ENCODE measurements at regions not wholly inside any gene's neighbourhood (a gene's known extent, or its start where the extent isn't known, plus 50 kb on each side); places are given as distances from the start of the nearest gene placed in this dataset.
"Not testable (repeated sequence)": the region's sequence is repeated elsewhere in the genome, so short reads cannot be mapped to it uniquely, and the experiment has no call there.

- H3K36me3 ChIP-seq (ENCODE audit: control insufficient read depth in 2 of 4, insufficient read depth in 4 of 4, low read length in 3 of 4); H2BK15ac ChIP-seq (ENCODE audit: low read length); POLR2A ChIA-PET (ENCODE audit: partially characterized antibody); H3K4me1 ChIP-seq (replicated peaks in 1 of 4; ENCODE audit: control insufficient read depth in 3 of 4, insufficient read depth in 4 of 4, low read length in 3 of 4); H3K14ac ChIP-seq (ENCODE audit: insufficient read length); H2BK12ac ChIP-seq (ENCODE audit: low read depth, low read length); H3K9ac ChIP-seq (replicated peaks in 1 of 4; ENCODE audit: extremely low read depth in 1 of 4, low read depth in 3 of 4, low read length in 3 of 4); H4K5ac ChIP-seq (ENCODE audit: insufficient read length, low read depth, low read length); DNase-seq (ENCODE audit: low read depth in 1 of 2, low spot score in 2 of 2); H4K20me1 ChIP-seq (replicated peaks in 1 of 2; ENCODE audit: control insufficient read depth in 1 of 2, insufficient read depth in 2 of 2, low read length in 2 of 2); H4K8ac ChIP-seq (ENCODE audit: extremely low read depth, insufficient read depth, low read length); H2AK5ac ChIP-seq (ENCODE audit: low read depth, low read length); H3K4ac ChIP-seq (replicated peaks; ENCODE audit: insufficient read length, low read depth, low read length); H3K56ac ChIP-seq (replicated peaks; ENCODE audit: insufficient read length, low read depth, low read length); H3K4me3 ChIP-seq (ENCODE audit: extremely low read depth in 1 of 4, insufficient read depth in 2 of 4, low read depth in 3 of 4, low read length in 4 of 4); H3K27me3 ChIP-seq (replicated peaks in 1 of 4; ENCODE audit: control insufficient read depth in 3 of 4, extremely low read depth in 1 of 4, insufficient read depth in 3 of 4, low read length in 3 of 4); H3K23me2 ChIP-seq (ENCODE audit: low read depth, low read length); H3K23ac ChIP-seq (ENCODE audit: insufficient read length); H3K27ac ChIP-seq (ENCODE audit: low read depth, low read length); H4K91ac ChIP-seq (replicated peaks; ENCODE audit: insufficient read length, low read length); FAIRE-seq; H2BK20ac ChIP-seq (ENCODE audit: low read length); H2BK120ac ChIP-seq (replicated peaks; ENCODE audit: low read depth, low read length); H2AFZ ChIP-seq (ENCODE audit: low read length); H3K4me2 ChIP-seq (ENCODE audit: insufficient read depth in 1 of 2, low read depth in 2 of 2, low read length in 2 of 2); H3K9me3 ChIP-seq (ENCODE audit: insufficient read depth in 2 of 2, low read depth in 1 of 2, low read length in 1 of 2); H3K79me1 ChIP-seq (ENCODE audit: low read depth, low read length); H2BK5ac ChIP-seq (ENCODE audit: low read depth, low read length); H3K79me2 ChIP-seq (ENCODE audit: control insufficient read depth in 1 of 2, insufficient read depth in 2 of 2, low read length in 2 of 2); H3K18ac ChIP-seq (ENCODE audit: extremely low read depth, low read length): not testable (repeated sequence)
- CTCF ChIA-PET (ENCODE audit: partially characterized antibody) = interaction anchor here (0.6 to 2.4 kb wide), 3 partner anchors 14 to 246 kb away, joined by 3 to 6 read pairs (median 4); no protein-coding TSS in a partner anchor
- WGBS, 2 experiments (ENCODE audit: extremely low coverage in 1 of 2, insufficient coverage in 1 of 2, insufficient read length in 1 of 2, insufficient replicate concordance in 2 of 2, low coverage in 1 of 2, low lambda C conversion rate in 2 of 2, missing lambda C conversion rate in 1 of 2) = 89% methylated on average over 5 of the region's 5 CpGs; no CpG with 5 or more reads in 1 of the 2 experiments
Measured at GRCh38 chr5:101715790-101716189, 580.3 kb downstream of the SLCO4C1 start.

Measured in H1 (cell line).